H1 (cell line): ENCODE measurements at regions not wholly inside any gene's neighbourhood (a gene's known extent, or its start where the extent isn't known, plus 50 kb on each side); places are given as distances from the start of the nearest gene placed in this dataset.

ENCODE experiments used
- CTCF ChIA-PET: fragments of 300-600 bp; sonication (Branson Sonifier 250); formaldehyde crosslinking; loops from one replicate; lab custom pipeline; 2021; ENCODE audit not compliant: partially characterized antibody; lab: Charles Lee
- POLR2A ChIA-PET: fragments of 300-600 bp; sonication (Branson Sonifier 250); formaldehyde crosslinking; loops from one replicate; lab custom pipeline; 2021; ENCODE audit warnings: inconsistent platforms; ENCODE audit not compliant: partially characterized antibody; lab: Charles Lee
- DNase-seq, 2 experiments: peaks; one replicate each; pipeline versions ENCODE4 v3.0.0 to v3.0.0-alpha.2; 2010 to 2022; ENCODE audit warnings: low spot score in 2 of 2, low read depth in 1 of 2, mixed read lengths in 1 of 2
- FAIRE-seq: peaks from 2 replicates; lab custom pipeline; 2011; peaks lifted over from hg19 to GRCh38; lab: Jason Lieb, UNC
- H2AFZ ChIP-seq: 2 replicates; pipeline ENCODE4 v1.8.1; 2012; ENCODE audit warnings: low read length, inconsistent platforms
- H2AK5ac ChIP-seq: 2 replicates; pipeline ENCODE4 v1.6.1; 2013; ENCODE audit warnings: low read depth, low read length
- H2BK120ac ChIP-seq: replicated peaks from 2 replicates; pipeline ENCODE3; 2013; ENCODE audit warnings: low read depth, low read length, inconsistent platforms
- H2BK12ac ChIP-seq: 2 replicates; pipeline ENCODE4 v1.6.1; 2013; ENCODE audit warnings: low read depth, low read length
- H2BK15ac ChIP-seq: 2 replicates; pipeline ENCODE4 v1.6.1; 2013; ENCODE audit warnings: low read length
- H2BK20ac ChIP-seq: 2 replicates; pipeline ENCODE4 v1.6.1; 2013; ENCODE audit warnings: low read length
- H2BK5ac ChIP-seq: 2 replicates; pipeline ENCODE4 v1.6.1; 2013; ENCODE audit warnings: low read depth, low read length
- H3K14ac ChIP-seq: 2 replicates; pipeline ENCODE4 v1.6.1; 2013; ENCODE audit warnings: inconsistent platforms; ENCODE audit not compliant: insufficient read length
- H3K18ac ChIP-seq: 2 replicates; pipeline ENCODE4 v1.6.1; 2013; ENCODE audit warnings: low read length; ENCODE audit errors: extremely low read depth
- H3K23ac ChIP-seq: 2 replicates; pipeline ENCODE4 v1.6.1; 2013; ENCODE audit warnings: inconsistent platforms; ENCODE audit not compliant: insufficient read length
- H3K23me2 ChIP-seq: 2 replicates; pipeline ENCODE4 v1.6.1; 2013; ENCODE audit warnings: low read depth, low read length
- H3K27ac ChIP-seq: 2 replicates; pipeline ENCODE4 v1.6.1; 2011; ENCODE audit warnings: low read depth, low read length, inconsistent platforms
- H3K27me3 ChIP-seq, 4 experiments: replicated peaks in 1 of 4; 1 replicate in 1 of 4; 2 replicates in 3 of 4; pipeline versions ENCODE4 v1.6.1 to v1.8.1; 2011 to 2013; ENCODE audit warnings: low read length in 3 of 4, mild to moderate bottlenecking in 3 of 4, inconsistent platforms in 2 of 4, mixed read lengths in 2 of 4, moderate library complexity in 1 of 4; ENCODE audit not compliant: control insufficient read depth in 3 of 4, insufficient read depth in 3 of 4; ENCODE audit errors: extremely low read depth in 1 of 4
- H3K36me3 ChIP-seq, 4 experiments: 2 replicates each; pipeline versions ENCODE4 v1.6.1 to v1.8.1; 2011 to 2013; ENCODE audit warnings: mild to moderate bottlenecking in 4 of 4, low read length in 3 of 4, moderate library complexity in 2 of 4, control low read depth in 1 of 4, inconsistent platforms in 1 of 4; ENCODE audit not compliant: insufficient read depth in 4 of 4, control insufficient read depth in 2 of 4
- H3K4ac ChIP-seq: replicated peaks from 2 replicates; pipeline ENCODE3; 2013; ENCODE audit warnings: low read length, low read depth, mixed read lengths, inconsistent platforms; ENCODE audit not compliant: insufficient read length
- H3K4me1 ChIP-seq, 4 experiments: replicated peaks in 1 of 4; 1 replicate in 1 of 4; 2 replicates in 3 of 4; pipeline versions ENCODE4 v1.6.1 to v1.8.1; 2011 to 2013; ENCODE audit warnings: low read length in 3 of 4, inconsistent platforms in 2 of 4, mixed read lengths in 1 of 4; ENCODE audit not compliant: insufficient read depth in 4 of 4, control insufficient read depth in 3 of 4
- H3K4me2 ChIP-seq, 2 experiments: 2 replicates each; pipeline versions ENCODE4 v1.6.1 to v1.8.1; 2011 to 2013; ENCODE audit warnings: low read depth in 2 of 2, low read length in 2 of 2, control low read depth in 1 of 2, inconsistent platforms in 1 of 2, mild to moderate bottlenecking in 1 of 2; ENCODE audit not compliant: insufficient read depth in 1 of 2
- H3K4me3 ChIP-seq, 4 experiments: fragments of 200-600, 300-600 bp in 1 of 4; sonication (generic), shearing (Covaris generic), sonication (Bioruptor Twin) in 1 of 4; 2 replicates each; pipeline versions ENCODE4 v1.5.1 to v1.8.1; 2011 to 2016; ENCODE audit warnings: low read length in 4 of 4, low read depth in 3 of 4, control low read depth in 2 of 4, inconsistent platforms in 2 of 4, mild to moderate bottlenecking in 2 of 4, mixed read lengths in 1 of 4, moderate library complexity in 1 of 4; ENCODE audit not compliant: insufficient read depth in 2 of 4; ENCODE audit errors: extremely low read depth in 1 of 4
- H3K56ac ChIP-seq: replicated peaks from 2 replicates; pipeline ENCODE3; 2013; ENCODE audit warnings: low read depth, mild to moderate bottlenecking, mixed read lengths, low read length, inconsistent platforms; ENCODE audit not compliant: insufficient read length
- H3K79me1 ChIP-seq: 2 replicates; pipeline ENCODE4 v1.6.1; 2013; ENCODE audit warnings: low read depth, low read length, control low read depth
- H3K79me2 ChIP-seq, 2 experiments: 2 replicates each; pipeline versions ENCODE4 v1.6.1 to v1.8.1; 2012 to 2013; ENCODE audit warnings: low read length in 2 of 2, mild to moderate bottlenecking in 2 of 2, inconsistent platforms in 1 of 2; ENCODE audit not compliant: insufficient read depth in 2 of 2, control insufficient read depth in 1 of 2
- H3K9ac ChIP-seq, 4 experiments: replicated peaks in 1 of 4; 1 replicate in 1 of 4; 2 replicates in 3 of 4; pipeline versions ENCODE4 v1.6.1 to v1.8.1; 2011 to 2013; ENCODE audit warnings: low read depth in 3 of 4, low read length in 3 of 4, control low read depth in 2 of 4, mild to moderate bottlenecking in 2 of 4, moderate library complexity in 2 of 4, inconsistent platforms in 1 of 4; ENCODE audit errors: extremely low read depth in 1 of 4
- H3K9me3 ChIP-seq, 2 experiments: 2 replicates each; pipeline versions ENCODE4 v1.6.1 to v1.8.1; 2012 to 2013; ENCODE audit warnings: mild to moderate bottlenecking in 2 of 2, moderate library complexity in 2 of 2, control low read depth in 1 of 2, inconsistent platforms in 1 of 2, low read depth in 1 of 2, low read length in 1 of 2, mixed read lengths in 1 of 2; ENCODE audit not compliant: insufficient read depth in 2 of 2
- H4K20me1 ChIP-seq, 2 experiments: replicated peaks in 1 of 2; 2 replicates each; pipeline versions ENCODE3 to v1.8.1; 2011 to 2013; ENCODE audit warnings: inconsistent platforms in 2 of 2, low read length in 2 of 2, mild to moderate bottlenecking in 1 of 2; ENCODE audit not compliant: insufficient read depth in 2 of 2, control insufficient read depth in 1 of 2
- H4K5ac ChIP-seq: 2 replicates; pipeline ENCODE4 v1.6.1; 2013; ENCODE audit warnings: low read length, low read depth, mixed read lengths, inconsistent platforms; ENCODE audit not compliant: insufficient read length
- H4K8ac ChIP-seq: 2 replicates; pipeline ENCODE4 v1.8.0; 2013; ENCODE audit warnings: mild to moderate bottlenecking, moderate library complexity, low read length, inconsistent platforms; ENCODE audit not compliant: insufficient read depth; ENCODE audit errors: extremely low read depth
- H4K91ac ChIP-seq: replicated peaks from 2 replicates; pipeline ENCODE3; 2013; ENCODE audit warnings: low read length, mixed read lengths, inconsistent platforms; ENCODE audit not compliant: insufficient read length
- CEBPB ChIP-seq: IDR thresholded peaks from 2 replicates; pipeline ENCODE4 v1.6.1; 2012; ENCODE audit warnings: low read depth, low read length
- CHD2 ChIP-seq: IDR thresholded peaks from 2 replicates; pipeline ENCODE4 v1.6.1; 2012; ENCODE audit warnings: low read length, improper control_type of control experiment
- JUN ChIP-seq: IDR thresholded peaks from 2 replicates; pipeline ENCODE4 v1.6.1; 2011; ENCODE audit warnings: low read depth, mild to moderate bottlenecking, improper control_type of control experiment, low read length
- POU5F1 ChIP-seq: IDR thresholded peaks from 2 replicates; pipeline ENCODE4 v1.6.1; 2011; ENCODE audit warnings: low read depth, mild to moderate bottlenecking, low read length, moderate library complexity
- RAD21 ChIP-seq, 2 experiments: IDR thresholded peaks in 1 of 2; conservative IDR thresholded peaks in 1 of 2; 2 replicates each; pipeline ENCODE4 v1.6.1; 2011; ENCODE audit warnings: low read depth in 2 of 2, low read length in 2 of 2, improper control_type of control experiment in 1 of 2, inconsistent platforms in 1 of 2, mild to moderate bottlenecking in 1 of 2, moderate library complexity in 1 of 2
- RFX5 ChIP-seq: IDR thresholded peaks from 2 replicates; pipeline ENCODE4 v1.6.1; 2011; ENCODE audit warnings: low read depth, low read length, improper control_type of control experiment, borderline replicate concordance
- RXRA ChIP-seq: IDR thresholded peaks from 2 replicates; pipeline ENCODE4 v1.6.1; 2011; ENCODE audit warnings: low read depth, mild to moderate bottlenecking, low read length, moderate library complexity; ENCODE audit not compliant: insufficient read depth
- SAP30 ChIP-seq: fragments of 300-600 bp; sonication (generic); IDR thresholded peaks from 2 replicates; pipeline ENCODE4 v1.7.1; 2012; ENCODE audit warnings: low read length, moderate library complexity, mild to moderate bottlenecking, inconsistent platforms; ENCODE audit not compliant: insufficient read depth, insufficient replicate concordance
- SIRT6 ChIP-seq: IDR thresholded peaks from one replicate; pipeline ENCODE4 v1.7.1; 2012; ENCODE audit warnings: low read length, inconsistent platforms
- SIX5 ChIP-seq: IDR thresholded peaks from 2 replicates; pipeline ENCODE4 v1.6.1; 2011; ENCODE audit warnings: mild to moderate bottlenecking, low read depth, low read length
- SP1 ChIP-seq: IDR thresholded peaks from 2 replicates; pipeline ENCODE4 v1.6.1; 2011; ENCODE audit warnings: low read depth, low read length
- SUZ12 ChIP-seq: fragments of 200-600 bp; sonication (generic); IDR thresholded peaks from 2 replicates; pipeline ENCODE4 v1.6.1; 2012; ENCODE audit warnings: mild to moderate bottlenecking, inconsistent platforms, low read length, moderate library complexity, mixed read lengths
- WGBS, 2 experiments: shearing (Covaris generic) in 1 of 2; methylation state at CpG; one replicate each; pipeline versions ENCODE4 v1.1.6 to v1.1.7; 2013 to 2015; ENCODE audit warnings: low lambda C conversion rate in 2 of 2, mixed read lengths in 2 of 2, inconsistent platforms in 1 of 2, low coverage in 1 of 2, missing lambda C conversion rate in 1 of 2; ENCODE audit not compliant: insufficient replicate concordance in 2 of 2, insufficient coverage in 1 of 2, insufficient read length in 1 of 2; ENCODE audit errors: extremely low coverage in 1 of 2, missing lambda C conversion rate in 1 of 2; 5-methylcytosine and 5-hydroxymethylcytosine counted together

DNA sequence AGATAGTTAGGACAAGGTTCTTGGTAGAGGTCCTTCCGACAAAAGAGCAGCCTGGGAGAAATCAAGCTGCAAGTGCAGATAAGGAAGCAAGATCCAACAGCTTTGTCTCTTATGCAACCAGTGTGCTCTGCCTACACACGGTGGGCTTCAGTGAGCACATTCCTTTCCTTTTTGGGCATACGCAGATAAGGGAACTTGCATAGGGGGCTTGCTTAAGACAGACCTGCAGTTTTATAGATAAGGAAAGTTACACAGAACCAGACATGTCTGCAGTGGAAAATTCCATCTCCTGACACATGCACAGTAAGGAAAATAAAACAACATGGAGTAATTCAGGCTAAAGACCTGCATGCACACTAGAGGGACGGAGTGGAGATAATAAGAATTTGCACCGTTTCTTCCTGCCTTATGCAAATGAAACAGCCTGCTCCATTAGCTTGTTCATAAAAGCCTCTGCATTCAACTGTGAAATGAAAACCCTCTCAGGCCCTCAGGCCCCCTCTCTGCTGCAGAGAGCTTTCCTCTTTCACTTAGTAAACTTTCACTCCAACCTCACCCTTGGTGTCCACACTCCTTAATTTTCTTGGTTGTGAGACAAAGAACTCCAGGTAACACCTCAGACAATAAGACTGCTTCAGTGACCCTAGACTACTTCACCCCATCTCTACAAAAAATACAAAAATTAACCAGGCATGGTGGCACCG is 97.5 kb upstream of the MYLIP start:
- Histone ChIP-seq H3K79me1 (no peaks in the 10 kb centered on the region), H3K23ac (no peak overlapping the region), H2BK12ac (no peak overlapping the region), H4K91ac (no peak overlapping the region), H3K18ac (no peak overlapping the region), H2AFZ (peak overlapping the region; percentile 87), H2BK15ac (no peak overlapping the region), H3K4me3 (no peak overlapping the region), H2BK120ac (no peak overlapping the region), H3K4me2 (no peak overlapping the region), H3K27ac (no peak overlapping the region), H3K4me1 (peaks cover 0 to 3% (median 0%) of the 10 kb centered on the region in 4 experiments; a peak in 1 of 7 replicates), H3K14ac (no peak overlapping the region), H4K5ac (no peak overlapping the region), H3K9ac (no peak overlapping the region), H3K23me2 (no peaks in the 10 kb centered on the region), H3K9me3 (peaks cover 2% of the 10 kb centered on the region in 2 experiments; a peak in 2 of 4 replicates), H3K36me3 (no peaks in the 10 kb centered on the region), H2BK20ac (no peak overlapping the region), H2AK5ac (no peak overlapping the region), H4K8ac (no peak overlapping the region), H3K4ac (no peak overlapping the region), H4K20me1 (no peaks in the 10 kb centered on the region), H2BK5ac (no peak overlapping the region), H3K27me3 (no peaks in the 10 kb centered on the region), H3K56ac (no peak overlapping the region), H3K79me2 (no peaks in the 10 kb centered on the region)
- POLR2A ChIA-PET: no interaction called here
- CTCF ChIA-PET: interaction anchor here (0.6 kb wide), 1 partner anchor 96 kb away, joined by 3 read pairs; no protein-coding TSS in a partner anchor
- no peak for FAIRE-seq
- WGBS, 2 experiments: 89% methylated on average over 6 of the region's 6 CpGs; no CpG with 5 or more reads in 1 of the 2 experiments
- DNase-seq: no peak
- TF ChIP-seq JUN (no peak), POU5F1 (no peak), SP1 (no peak), RAD21 (IDR thresholded peaks at IDR 0.05 in 1 of 2, conservative IDR thresholded peaks at IDR 0.05 in 1 of 2; ENCODE audit: low read depth in 2 of 2, low read length in 2 of 2) (no peak), SAP30 (no peak), CEBPB (no peak), RXRA (no peak), SIX5 (no peak), SUZ12 (no peak), SIRT6 (no peak), CHD2 (no peak), RFX5 (no peak)
